AG09319 (cell line): ENCODE measurements at regions not wholly inside any gene's neighbourhood (a gene's known extent, or its start where the extent isn't known, plus 50 kb on each side); places are given as distances from the start of the nearest gene placed in this dataset.
"Not testable (repeated sequence)": the region's sequence is repeated elsewhere in the genome, so short reads cannot be mapped to it uniquely, and the experiment has no call there.

Experiments used
- DNase-seq: peaks from one replicate; pipeline ENCODE4 v3.0.0-alpha.2; 2010; ENCODE audit warnings: low read depth; ENCODE audit errors: extremely low read depth
- CTCF ChIP-seq: IDR thresholded peaks from 2 replicates; pipeline ENCODE4 v1.5.1; 2011; ENCODE audit warnings: low read depth, mild to moderate bottlenecking, inconsistent platforms, low read length, moderate library complexity

DNA sequence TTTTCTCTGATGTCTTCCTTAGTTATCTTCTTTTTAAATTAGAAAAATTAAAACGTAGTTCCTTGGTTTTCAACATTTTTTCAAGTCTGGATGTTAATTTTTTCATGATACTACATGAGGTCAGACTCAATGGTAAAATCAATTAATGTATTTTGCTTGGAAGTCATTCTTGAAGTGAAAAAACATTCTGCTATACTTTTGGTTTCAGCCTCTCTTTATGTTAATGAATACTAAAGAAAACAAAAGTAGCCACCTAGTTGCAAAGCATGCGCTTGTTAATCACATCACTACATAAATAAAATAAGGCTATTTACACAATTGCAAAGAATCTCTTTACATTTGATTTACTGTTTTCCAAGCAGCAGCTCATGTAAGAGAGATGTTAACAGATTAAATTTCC is 170.4 kb downstream of the LIPI start:
- no peak for DNase-seq
- TF ChIP-seq CTCF = no peak

DNA sequence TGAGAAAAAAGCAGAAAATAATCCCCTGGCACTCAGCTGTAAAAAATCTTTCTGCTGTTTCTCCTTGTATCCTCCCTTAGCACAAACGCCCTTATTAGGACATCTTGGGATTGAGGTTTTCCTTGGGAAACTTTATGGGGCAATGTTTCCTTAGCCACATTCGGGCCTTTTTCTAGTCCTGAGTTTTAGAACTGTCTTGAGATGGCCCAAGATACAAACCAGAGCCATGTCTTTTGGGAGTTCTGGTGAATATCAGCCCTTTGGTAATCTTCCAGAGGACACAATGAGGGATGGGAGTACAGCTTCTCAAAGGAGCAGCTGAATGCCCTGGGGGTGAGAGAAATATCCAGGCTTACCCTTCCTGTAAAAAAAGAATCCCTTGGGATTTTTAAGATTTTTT is 182.1 kb downstream of the LIPI start:
- not testable (repeated sequence) for DNase-seq

DNA sequence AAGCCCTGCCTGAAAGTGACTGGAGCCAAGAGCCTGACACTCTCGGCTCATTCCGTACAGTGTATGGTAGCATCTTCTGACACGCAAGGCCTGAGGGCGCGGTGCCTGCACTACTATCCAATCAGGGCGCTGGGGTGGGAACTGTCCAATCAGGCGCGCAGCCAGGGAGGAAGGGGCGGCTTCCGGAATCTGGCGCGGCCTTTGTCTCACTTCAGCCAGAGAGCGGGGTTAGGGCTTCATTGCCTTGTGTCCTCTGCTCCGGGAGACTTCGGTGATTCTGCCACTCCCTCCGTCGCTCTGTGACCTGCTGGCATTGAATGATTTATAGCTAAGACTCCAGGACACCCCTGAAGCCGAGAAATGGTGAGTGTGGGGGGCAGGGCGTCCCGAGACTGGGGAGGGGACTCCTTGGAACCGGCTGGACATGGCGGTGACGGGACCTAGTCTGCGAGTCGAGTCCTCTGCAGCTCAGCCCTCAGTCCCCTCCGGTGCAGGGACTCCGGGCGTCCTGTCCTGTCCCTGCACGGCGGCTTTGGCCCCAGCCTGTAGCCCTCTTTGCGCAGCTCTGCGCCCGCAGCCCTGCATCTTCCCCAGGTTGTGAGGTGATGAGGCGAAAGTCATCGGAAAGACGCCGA is 183.4 kb downstream of the LIPI start:
- DNase-seq = peak; percentile 65

DNA sequence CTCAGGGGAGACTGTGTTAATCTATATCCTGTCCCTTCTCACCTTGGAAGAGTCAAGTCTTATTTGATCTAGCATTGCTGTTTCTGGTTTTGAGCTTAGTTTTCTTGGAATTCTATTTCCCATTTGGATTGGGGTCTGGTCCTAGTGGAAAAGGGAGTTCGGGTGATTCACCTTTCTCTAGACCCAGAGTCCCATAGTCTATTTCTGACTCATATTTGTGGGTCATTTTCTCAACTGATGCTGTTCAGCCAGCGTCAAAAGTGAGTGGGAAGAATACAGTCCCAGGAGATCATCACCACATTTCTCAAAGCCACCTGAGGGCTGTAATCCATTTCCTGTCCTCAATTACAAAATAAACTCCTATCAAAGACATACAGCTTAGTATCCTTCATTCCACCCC is 190.6 kb downstream of the LIPI start:
- not testable (repeated sequence) for DNase-seq

DNA sequence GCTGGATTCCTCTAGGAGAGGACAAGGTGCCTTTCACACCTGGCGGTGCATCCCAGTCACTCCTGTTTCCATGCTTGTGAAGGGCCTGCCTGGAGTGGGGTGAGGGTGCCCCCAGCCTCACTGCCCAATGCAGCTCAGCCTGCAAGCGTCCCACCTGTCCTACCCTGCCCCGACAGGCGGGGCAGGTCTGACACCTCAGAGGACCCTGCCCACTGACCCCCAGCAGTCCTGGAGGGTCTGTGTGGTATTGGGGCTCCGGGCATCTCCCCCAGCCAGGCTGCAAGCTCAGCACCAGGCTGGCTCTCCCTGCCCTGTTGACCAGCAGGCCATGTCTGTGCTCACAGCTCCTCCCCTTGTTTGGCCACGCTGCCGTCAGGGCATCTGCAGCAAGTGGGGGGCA is 194.9 kb downstream of the LIPI start:
- not testable (repeated sequence) for DNase-seq

DNA sequence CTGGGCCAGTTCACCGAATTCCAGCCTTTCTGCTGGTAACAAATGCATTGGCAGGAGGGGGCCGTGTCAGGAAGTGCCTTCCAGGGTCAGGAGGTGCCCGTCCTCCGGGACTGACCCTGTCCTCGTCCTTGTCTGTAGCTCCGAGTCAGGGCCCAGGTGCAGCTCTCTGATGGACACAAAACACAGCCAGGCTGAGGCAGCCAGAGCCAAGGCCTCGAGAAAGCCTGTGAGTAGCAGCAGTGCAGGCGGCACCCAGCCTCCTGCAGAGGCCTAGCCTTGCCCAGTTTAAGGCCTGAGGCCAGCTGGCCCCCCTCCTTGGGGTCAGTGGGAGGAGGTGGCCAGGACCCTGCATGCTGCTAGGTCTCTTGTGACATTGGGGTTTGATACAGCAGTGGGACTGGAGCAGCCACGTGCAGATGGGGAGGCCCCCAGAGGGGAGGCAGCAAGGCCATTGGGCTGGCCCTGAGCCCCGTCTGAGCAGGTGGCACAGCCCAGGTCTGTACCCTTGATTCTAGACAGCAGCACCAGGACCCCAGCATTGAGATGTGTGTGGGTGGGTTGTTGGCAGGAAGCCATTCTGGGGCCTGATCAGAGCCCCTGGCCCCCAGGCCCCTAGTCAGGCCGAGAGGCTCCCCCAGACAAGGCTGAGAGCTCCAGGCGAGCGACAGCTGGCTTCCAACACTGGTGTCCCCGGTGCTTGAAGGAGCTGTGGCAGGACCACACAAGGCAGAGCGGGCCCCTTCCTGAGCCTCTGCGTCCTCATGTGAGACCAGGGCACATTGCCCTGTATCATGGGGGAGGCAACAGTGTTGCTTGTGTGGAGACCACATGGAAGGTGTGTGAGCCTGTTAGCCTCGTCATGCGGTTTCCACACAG is 196.9 kb downstream of the LIPI start:
- DNase-seq = not testable (repeated sequence)

GRCh38 chr21:14013056-14013603 is 197.6 kb downstream of the LIPI start:
- DNase-seq = no peak
- TF ChIP-seq CTCF = no peak

GRCh38 chr21:14012409-14012808 is 198.3 kb downstream of the LIPI start:
- no peak for DNase-seq
- TF ChIP-seq CTCF = no peak

- not testable (repeated sequence) for DNase-seq
Measured at GRCh38 chr21:14011751-14012150, 199.0 kb downstream of the LIPI start.

DNA sequence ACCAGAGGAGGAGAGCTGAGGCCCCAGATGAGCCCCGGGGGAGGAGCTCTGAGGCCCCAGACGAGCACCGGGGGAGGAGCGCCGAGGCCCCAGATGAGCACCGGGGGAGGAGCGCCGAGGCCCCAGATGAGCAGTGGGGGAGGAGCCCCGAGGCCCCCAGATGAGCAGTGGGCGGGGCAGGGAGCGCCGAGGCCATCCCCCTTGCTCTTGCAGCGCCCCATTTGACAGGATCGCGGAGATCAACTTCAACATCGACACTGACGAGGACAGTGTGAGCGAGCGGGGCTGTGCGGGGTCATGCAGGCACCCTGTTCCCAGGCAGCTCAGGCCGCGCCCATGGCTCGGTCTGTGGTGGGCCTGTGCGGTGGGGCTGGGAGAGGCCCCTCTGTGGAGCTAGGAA is 199.6 kb downstream of the LIPI start:
- not testable (repeated sequence) for DNase-seq

GRCh38 chr21:14010729-14011128 is 200.0 kb downstream of the LIPI start:
- DNase-seq = no peak
- TF ChIP-seq CTCF = no peak

- DNase-seq = not testable (repeated sequence)
Measured at GRCh38 chr21:14009990-14010389, 200.8 kb downstream of the LIPI start.

- DNase-seq = not testable (repeated sequence)
Measured at GRCh38 chr21:14009238-14009981, 201.3 kb downstream of the LIPI start.

DNA sequence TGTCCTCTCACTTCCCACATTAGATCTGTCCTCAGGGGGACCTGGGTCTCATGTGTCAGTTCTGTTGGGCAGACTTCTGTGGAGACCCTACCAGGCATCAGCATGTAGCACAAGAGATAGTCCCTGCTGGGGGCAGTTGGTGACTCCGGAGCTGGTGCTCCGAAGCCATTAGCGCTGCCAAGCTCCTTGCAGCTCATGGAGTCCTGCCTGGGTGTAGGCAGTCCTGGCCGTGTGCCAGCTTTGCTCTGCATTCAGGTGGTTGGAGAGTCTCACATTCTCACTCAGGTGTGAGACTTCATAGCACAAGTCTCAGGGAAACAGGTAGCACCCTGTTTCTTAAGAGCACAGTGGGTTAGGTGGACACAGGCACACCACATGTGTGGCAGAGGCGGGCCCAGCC is 202.3 kb downstream of the LIPI start:
- not testable (repeated sequence) for DNase-seq

GRCh38 chr21:14008006-14008405 is 202.7 kb downstream of the LIPI start:
- DNase-seq = not testable (repeated sequence)
